GM12878 (cell line): ENCODE measurements at regions not wholly inside any gene's neighbourhood (a gene's known extent, or its start where the extent isn't known, plus 50 kb on each side); places are given as distances from the start of the nearest gene placed in this dataset.

Experiments
- ATAC-seq: fragments of 200-7000 bp; cut with Tn5 transposase; 3 replicates; pipeline ENCODE4 v1.9.1; 2020; ENCODE audit warnings: mild to moderate bottlenecking, moderate library complexity
- BruUV-seq: library from RNA; stranded (reverse); fragments of 400-500 nt; replicated peaks from 2 replicates; lab custom pipeline; 2021; lab: Mats Ljungman, UMichigan
- CTCF ChIA-PET: fragments of 300-600 bp; sonication (Branson Sonifier 250); formaldehyde crosslinking; extraction: SDS; loops from one replicate; lab custom pipeline; 2021; ENCODE audit warnings: inconsistent platforms; lab: Yijun Ruan, JAX
- POLR2A ChIA-PET: fragments of 350-600 bp; formaldehyde crosslinking; extraction: SDS; loops from one replicate; lab custom pipeline; 2021; ENCODE audit warnings: inconsistent platforms; lab: Charles Lee
- RAD21 ChIA-PET: fragments of 300-600 bp; sonication (Branson Sonifier 250); formaldehyde crosslinking; loops from one replicate; lab custom pipeline; 2023; ENCODE audit warnings: antibody characterized with exemption; ENCODE audit not compliant: unreplicated experiment; lab: Charles Lee
- SMC1A ChIA-PET: fragments of 300-600 bp; sonication (Branson Sonifier 250); formaldehyde crosslinking; loops from one replicate; lab custom pipeline; 2023; ENCODE audit not compliant: unreplicated experiment, uncharacterized antibody; lab: Charles Lee
- DNase-seq: peaks from one replicate; pipeline ENCODE4 v3.0.0-alpha.2; 2011; ENCODE audit warnings: low read depth, low spot score
- FAIRE-seq: peaks from 3 replicates; lab custom pipeline; 2011; peaks lifted over from hg19 to GRCh38; lab: Jason Lieb, UNC
- H2AFZ ChIP-seq: 2 replicates; pipeline ENCODE4 v1.6.0; 2011; ENCODE audit warnings: low read depth, low read length, control low read depth; ENCODE audit not compliant: control insufficient read depth
- H3K27ac ChIP-seq: 2 replicates; pipeline ENCODE4 v1.5.1; 2011; ENCODE audit warnings: control low read depth; ENCODE audit not compliant: control insufficient read depth, insufficient read depth
- H3K27me3 ChIP-seq, 2 experiments: replicated peaks in 1 of 2; 2 replicates each; pipeline versions ENCODE4 v1.6.0 to v1.6.1; 2011; ENCODE audit warnings: low read length in 1 of 2; ENCODE audit not compliant: control insufficient read depth in 2 of 2, insufficient read depth in 2 of 2
- H3K36me3 ChIP-seq, 2 experiments: 2 replicates each; pipeline ENCODE4 v1.5.1; 2011; ENCODE audit warnings: low read length in 1 of 2; ENCODE audit not compliant: control insufficient read depth in 2 of 2, insufficient read depth in 2 of 2
- H3K4me1 ChIP-seq: 2 replicates; pipeline ENCODE4 v1.6.1; 2011; ENCODE audit warnings: mild to moderate bottlenecking, low read length, moderate library complexity, mixed read lengths; ENCODE audit not compliant: control insufficient read depth, insufficient read depth
- H3K4me2 ChIP-seq: 2 replicates; pipeline ENCODE4 v1.6.0; 2011; ENCODE audit warnings: control low read depth; ENCODE audit not compliant: control insufficient read depth, insufficient read depth
- H3K4me3 ChIP-seq: fragments of 200-600 bp; sonication (generic); 2 replicates; pipeline ENCODE4 v1.5.1; 2016
- H3K79me2 ChIP-seq: 2 replicates; pipeline ENCODE4 v1.6.0; 2011; ENCODE audit warnings: low read length; ENCODE audit not compliant: control insufficient read depth, insufficient read depth
- H3K9ac ChIP-seq: 2 replicates; pipeline ENCODE4 v1.8.0; 2011; ENCODE audit warnings: low read length, control low read depth, mixed read lengths; ENCODE audit not compliant: control insufficient read depth, insufficient read depth
- H3K9me3 ChIP-seq: replicated peaks from 3 replicates; pipeline ENCODE4 v1.5.1; 2011; ENCODE audit warnings: mild to moderate bottlenecking, low read length; ENCODE audit not compliant: control insufficient read depth, insufficient read depth
- H4K20me1 ChIP-seq: 2 replicates; pipeline ENCODE4 v1.6.0; 2011; ENCODE audit not compliant: control insufficient read depth, insufficient read depth
- BHLHE40 ChIP-seq, 2 experiments: fragments of 450-650 bp in 1 of 2; IDR thresholded peaks; 2 replicates each; pipeline ENCODE4 v1.6.1; 2011 to 2017; ENCODE audit warnings: low read depth in 2 of 2, borderline replicate concordance in 1 of 2, improper control_type of control experiment in 1 of 2, low read length in 1 of 2, mild to moderate bottlenecking in 1 of 2
- DPF2 ChIP-seq: fragments of 450-650 bp; IDR thresholded peaks from 2 replicates; pipeline ENCODE4 v1.6.1; 2017; ENCODE audit warnings: mild to moderate bottlenecking
- FOS ChIP-seq: IDR thresholded peaks from 3 replicates; pipeline ENCODE4 v1.6.1; 2011; ENCODE audit warnings: borderline replicate concordance; ENCODE audit not compliant: insufficient read length; ENCODE audit errors: extremely low read depth
- MEF2B ChIP-seq: fragments of 450-650 bp; IDR thresholded peaks from 2 replicates; pipeline ENCODE4 v1.6.1; 2018; ENCODE audit warnings: mild to moderate bottlenecking, moderate library complexity; ENCODE audit not compliant: partially characterized antibody, poor library complexity, severe bottlenecking
- MTA3 ChIP-seq: IDR thresholded peaks from 2 replicates; pipeline ENCODE4 v1.6.1; 2012; ENCODE audit warnings: low read length, inconsistent platforms, borderline replicate concordance
- NR2C2 ChIP-seq: IDR thresholded peaks from 2 replicates; pipeline ENCODE4 v1.6.1; 2011; ENCODE audit warnings: borderline replicate concordance, low read depth; ENCODE audit not compliant: control insufficient read depth, insufficient read length
- PRDM15 ChIP-seq: fragments of 450-650 bp; formaldehyde crosslinking; IDR thresholded peaks from 2 replicates; pipeline ENCODE4 v1.4.0; 2020; ENCODE audit warnings: mild to moderate bottlenecking, moderate library complexity
- SREBF1 ChIP-seq: IDR thresholded peaks from 2 replicates; pipeline ENCODE4 v1.6.1; 2012; ENCODE audit warnings: mild to moderate bottlenecking, low read length
- STAT3 ChIP-seq: IDR thresholded peaks from 2 replicates; pipeline ENCODE4 v1.6.1; 2011; ENCODE audit warnings: low read depth, low read length, improper control_type of control experiment
- TARDBP ChIP-seq: IDR thresholded peaks from 2 replicates; pipeline ENCODE4 v1.6.1; 2016; ENCODE audit warnings: borderline replicate concordance
- ZBTB33 ChIP-seq: fragments of 450-650 bp; IDR thresholded peaks from 2 replicates; pipeline ENCODE4 v1.6.1; 2017; ENCODE audit warnings: mild to moderate bottlenecking
- WGBS: methylation state at CpG from one replicate; pipeline ENCODE4 v1.1.6; 2016; ENCODE audit warnings: low lambda C conversion rate; ENCODE audit not compliant: insufficient replicate concordance, insufficient coverage; ENCODE audit errors: missing lambda C conversion rate; 5-methylcytosine and 5-hydroxymethylcytosine counted together
- in situ Hi-C: fragments of 300-500 bp; cut with MboI; formaldehyde crosslinking; loops from 9 replicates; pipeline ENCODE4 v1.14.3; 2018; ENCODE audit warnings: mixed read lengths
- intact Hi-C: fragments of 100-400 bp; cut with micrococcal nuclease; formaldehyde crosslinking; loops from one replicate; pipeline ENCODE4 v1.14.2; 2022; ENCODE audit not compliant: unreplicated experiment
- TF ChIP-seq, protein P1 (sequence below): IDR thresholded peaks from 2 replicates; pipeline ENCODE4 v1.6.1; 2011; ENCODE audit warnings: mild to moderate bottlenecking, low read depth, low read length, moderate library complexity; ENCODE audit not compliant: insufficient replicate concordance

DNA sequence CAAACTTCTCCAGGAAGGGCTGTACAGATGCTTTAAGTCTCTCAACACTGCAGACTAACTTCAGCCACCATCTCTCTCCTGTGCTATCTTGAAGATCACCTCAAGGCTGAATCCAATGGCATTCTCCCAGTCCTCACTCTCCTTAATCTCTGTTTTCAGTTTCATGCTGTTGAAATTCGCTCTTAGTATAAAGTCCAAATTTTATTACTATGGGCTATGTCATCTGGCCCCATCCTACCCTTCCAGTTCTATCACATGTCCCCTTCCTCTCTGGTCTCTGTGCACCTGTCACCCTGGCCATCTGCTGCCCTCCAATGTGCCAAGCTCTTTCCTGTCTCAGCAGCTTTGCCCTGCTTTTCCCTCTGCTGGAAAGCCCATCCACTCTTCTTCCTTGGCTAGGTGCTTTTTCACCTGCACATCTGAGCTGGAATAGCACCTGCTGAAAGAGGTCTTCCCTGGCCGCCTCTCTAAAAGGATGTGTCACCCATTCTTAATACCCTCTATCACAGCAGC lies 284.7 kb upstream of the MAP3K1 start:
- POLR2A ChIA-PET: no interaction called here
- CTCF ChIA-PET: interaction anchor here (0.9 kb wide), 1 partner anchor 217 kb away, joined by 4 read pairs; no protein-coding TSS in a partner anchor
- Histone ChIP-seq H3K9ac (no peak overlapping the region), H3K79me2 (no peaks in the 10 kb centered on the region), H4K20me1 (no peaks in the 10 kb centered on the region), H3K9me3 (no peaks in the 10 kb centered on the region), H3K27ac (no peak overlapping the region), H3K27me3 (no peaks in the 10 kb centered on the region), H3K4me2 (no peak overlapping the region), H3K4me1 (no peaks in the 10 kb centered on the region), H3K36me3 (no peaks in the 10 kb centered on the region), H3K4me3 (no peak overlapping the region), H2AFZ (no peak overlapping the region)
- ATAC-seq (no peak), DNase-seq (no peak), FAIRE-seq (no peak)
- TF ChIP-seq NR2C2 (no peak), DPF2 (no peak), MEF2B (no peak), PRDM15 (CRISPR knock-in tag) (no peak), MTA3 (no peak), ZBTB33 (no peak), BHLHE40 (IDR thresholded peaks at IDR 0.05; ENCODE audit: borderline replicate concordance in 1 of 2, low read depth in 2 of 2, low read length in 1 of 2) (no peak), STAT3 (no peak), TARDBP (no peak), SREBF1 (no peak), FOS (no peak)
- TF ChIP-seq, protein P1, sequence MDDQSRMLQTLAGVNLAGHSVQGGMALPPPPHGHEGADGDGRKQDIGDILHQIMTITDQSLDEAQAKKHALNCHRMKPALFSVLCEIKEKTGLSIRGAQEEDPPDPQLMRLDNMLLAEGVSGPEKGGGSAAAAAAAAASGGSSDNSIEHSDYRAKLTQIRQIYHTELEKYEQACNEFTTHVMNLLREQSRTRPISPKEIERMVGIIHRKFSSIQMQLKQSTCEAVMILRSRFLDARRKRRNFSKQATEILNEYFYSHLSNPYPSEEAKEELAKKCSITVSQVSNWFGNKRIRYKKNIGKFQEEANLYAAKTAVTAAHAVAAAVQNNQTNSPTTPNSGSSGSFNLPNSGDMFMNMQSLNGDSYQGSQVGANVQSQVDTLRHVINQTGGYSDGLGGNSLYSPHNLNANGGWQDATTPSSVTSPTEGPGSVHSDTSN: no peak
- intact Hi-C loops (no loop called here), in situ Hi-C loops (no loop called here)
- no TSS peak for BruUV-seq
- RAD21 ChIA-PET: no interaction called here
- WGBS: 33% methylated on average over 2 of the region's 2 CpGs
- SMC1A ChIA-PET: interaction anchor here (0.6 kb wide), 1 partner anchor 200 kb away, joined by 4 read pairs; no protein-coding TSS in a partner anchor
